CD4-positive, alpha-beta T cell treated with Interleukin-6 for 4 hours (primary cell): ENCODE measurements at regions not wholly inside any gene's neighbourhood (a gene's known extent, or its start where the extent isn't known, plus 50 kb on each side); places are given as distances from the start of the nearest gene placed in this dataset.

Experiments
- DNase-seq: peaks from one replicate; pipeline ENCODE4 v3.0.0-alpha.2; 2020; ENCODE audit warnings: mixed read lengths

DNA sequence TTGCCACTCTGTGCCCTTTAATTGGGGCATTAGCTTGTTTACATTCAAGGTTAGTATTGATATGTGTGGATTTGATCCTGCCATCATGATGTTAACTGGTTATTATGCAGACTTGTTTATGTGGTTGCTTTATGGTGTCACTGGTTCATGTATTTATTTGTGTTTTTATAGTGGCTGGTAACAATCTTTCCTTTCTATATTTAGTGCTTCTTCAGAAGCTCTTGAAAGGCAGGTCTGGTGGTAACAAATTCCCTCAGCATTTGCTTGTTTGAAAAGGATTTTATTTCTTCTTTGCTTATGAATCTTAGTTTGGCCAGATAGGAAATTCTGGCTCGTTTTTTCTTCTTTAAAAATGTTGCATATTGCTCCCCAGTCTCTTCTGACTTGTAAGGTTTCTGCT, 215.4 kb downstream of the ZC3H11B start:
- no peak for DNase-seq

DNA sequence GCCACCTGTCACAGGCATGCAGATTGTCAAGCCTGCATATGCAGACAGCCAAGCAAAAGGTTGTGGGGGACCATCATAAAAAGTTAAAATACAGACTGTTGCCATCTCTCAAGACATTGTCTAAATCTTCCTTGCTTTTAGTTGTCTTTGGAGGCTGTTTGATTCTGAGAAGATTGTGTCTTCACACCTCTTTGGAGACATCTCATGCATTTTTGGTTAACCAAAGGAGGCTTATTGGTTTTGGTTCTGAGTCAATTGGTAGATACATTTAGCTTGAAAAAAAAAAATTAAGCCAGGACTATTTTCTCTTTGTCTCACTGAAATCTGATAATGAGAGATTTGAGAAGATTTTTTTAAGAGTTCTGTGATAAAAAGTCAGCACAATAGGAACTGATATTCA, 217.6 kb downstream of the LYPLAL1 start:
- no peak for DNase-seq

DNA sequence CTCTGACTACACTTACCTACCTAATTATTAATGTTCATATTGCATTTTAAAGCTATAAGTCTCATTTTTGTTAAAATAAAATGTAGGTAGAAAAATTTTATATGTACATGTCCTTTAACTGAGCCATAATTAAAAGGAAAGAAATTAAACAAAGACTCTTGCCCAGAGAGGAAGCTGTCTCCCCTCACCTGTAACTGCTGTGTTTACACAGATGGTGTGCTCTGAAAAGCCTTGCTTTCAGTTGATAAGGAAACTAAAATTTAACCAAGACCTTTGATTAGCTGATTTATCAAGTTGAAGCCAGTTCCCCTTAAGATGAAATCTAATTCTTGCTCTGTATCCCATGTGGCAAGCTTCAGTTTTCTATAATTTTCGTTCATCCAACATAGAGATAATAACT, 213.5 kb downstream of the LYPLAL1 start:
- no peak for DNase-seq

DNA sequence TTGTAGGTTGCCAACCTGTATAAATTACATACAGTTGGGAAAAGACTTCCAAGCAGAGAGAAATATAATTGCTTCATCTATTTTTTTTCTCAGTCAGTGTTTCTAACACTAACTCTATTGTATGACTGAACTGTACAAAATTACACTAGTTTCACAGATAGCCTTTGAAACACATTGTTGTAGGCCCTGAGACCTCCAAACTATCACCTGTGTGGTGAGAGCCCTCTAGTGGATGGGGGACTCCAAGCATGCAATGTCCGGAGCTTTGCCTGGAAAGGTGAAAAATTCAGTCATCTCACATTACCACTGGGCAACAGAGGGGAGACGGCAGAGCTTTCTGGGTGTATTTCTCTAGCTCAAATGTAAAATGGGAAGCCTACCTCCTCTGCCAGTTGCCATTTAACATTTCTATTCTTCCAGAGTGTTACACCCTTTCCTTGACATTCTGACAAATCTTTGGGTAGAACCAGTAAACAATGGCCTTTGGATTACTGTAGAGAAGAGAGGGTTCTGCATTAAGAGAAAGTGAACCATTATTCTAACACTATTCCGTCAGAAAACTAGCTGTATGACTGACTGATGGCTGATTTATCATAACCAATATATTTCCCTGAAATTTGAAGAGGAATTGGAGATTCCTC, 212.2 kb downstream of the LYPLAL1 start:
- DNase-seq: no peak

- no peak for DNase-seq
Measured at GRCh38 chr1:219383281-219383680, 209.6 kb downstream of the LYPLAL1 start.

- no peak for DNase-seq
Measured at GRCh38 chr1:219381396-219381795, 207.7 kb downstream of the LYPLAL1 start.

GRCh38 chr1:219380463-219380862, 206.8 kb downstream of the LYPLAL1 start:
- DNase-seq: no peak

DNA sequence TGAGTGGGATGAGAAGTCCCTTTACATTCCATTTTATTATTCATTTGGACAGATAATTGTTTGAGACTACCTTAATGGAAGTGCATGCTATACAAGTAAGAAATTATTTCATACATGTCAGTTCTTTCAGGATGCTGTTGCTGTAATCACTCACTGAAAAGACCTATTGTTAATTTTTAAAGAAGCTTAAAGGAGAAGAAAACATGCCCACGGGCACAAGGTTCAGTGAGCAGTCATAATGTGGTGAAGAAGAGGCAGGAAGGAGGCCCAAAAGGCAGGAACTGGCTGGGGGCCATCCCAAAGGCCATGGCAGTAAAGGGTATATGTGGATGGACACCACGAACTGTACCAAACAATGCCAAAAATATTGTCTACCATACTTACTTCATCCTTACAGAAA, 206.0 kb downstream of the LYPLAL1 start:
- DNase-seq: no peak

DNA sequence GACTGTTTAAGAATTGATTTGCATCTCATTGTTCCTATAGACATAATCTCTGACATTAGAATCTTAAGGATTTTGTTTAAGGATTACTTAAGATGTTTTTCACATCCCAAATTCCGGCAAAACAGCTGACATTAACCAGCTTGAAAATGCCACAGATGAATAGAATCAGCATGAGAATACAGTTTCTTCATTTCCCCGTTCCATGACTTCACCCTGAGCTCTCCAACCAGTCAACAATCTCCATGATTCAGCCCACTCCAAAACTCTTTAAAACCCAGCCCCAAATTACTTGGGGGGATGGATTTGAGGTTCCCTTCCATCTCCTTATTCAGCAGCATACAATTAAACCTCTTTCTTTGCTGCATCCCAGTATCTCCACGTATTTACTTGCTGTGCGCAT, 201.0 kb downstream of the LYPLAL1 start:
- DNase-seq: no peak

- no peak for DNase-seq
Measured at GRCh38 chr1:219374046-219374566, 200.4 kb downstream of the LYPLAL1 start.

DNA sequence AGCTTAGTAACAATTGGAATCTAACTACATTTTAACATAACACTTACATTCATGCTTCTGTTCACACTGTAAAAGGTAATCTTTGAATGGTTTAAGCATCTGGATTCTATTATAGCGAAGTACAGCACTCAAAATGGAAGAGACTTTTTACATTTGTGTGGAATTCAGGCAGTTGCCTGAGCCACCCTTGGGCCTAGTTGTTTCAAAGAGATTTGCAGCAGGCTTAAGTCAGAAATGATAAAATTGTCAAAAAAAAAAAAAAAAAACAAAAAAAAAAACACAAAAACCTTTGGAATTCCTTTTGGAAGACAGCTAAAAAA, 199.9 kb downstream of the LYPLAL1 start:
- DNase-seq: no peak

DNA sequence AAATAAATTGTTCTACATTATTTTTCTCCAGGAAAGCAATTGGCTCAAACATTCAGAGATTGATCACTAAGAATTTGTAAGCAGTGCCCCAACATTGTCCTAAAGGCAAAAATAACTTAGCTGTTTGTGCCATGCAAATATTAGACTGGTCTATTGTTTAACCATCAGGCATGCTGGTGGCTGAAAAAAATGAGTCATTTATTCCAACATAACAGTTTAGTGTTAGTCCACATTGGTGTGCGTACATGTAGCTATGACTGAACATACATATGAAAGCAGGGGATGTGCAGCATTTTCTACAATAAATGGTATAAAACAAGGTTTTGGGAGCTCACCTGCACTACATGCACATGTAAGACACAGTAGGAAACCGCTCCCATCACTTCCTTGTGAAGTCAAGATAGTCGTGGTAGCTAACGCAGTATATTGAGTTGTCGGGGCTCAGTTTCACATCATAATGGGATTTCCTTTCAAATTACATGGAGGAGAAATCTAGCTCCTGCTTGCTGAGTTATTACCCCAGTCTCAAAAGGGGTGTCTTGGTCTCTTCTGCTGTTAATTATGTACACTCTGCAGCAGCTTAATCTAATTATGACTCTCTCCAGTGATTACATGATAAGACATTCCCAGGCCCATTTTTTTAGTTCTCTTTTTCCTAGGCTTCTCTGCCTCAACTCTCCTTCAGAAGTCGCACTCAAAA, 199.4 kb downstream of the LYPLAL1 start:
- no peak for DNase-seq

GRCh38 chr1:219371471-219371870, 197.8 kb downstream of the LYPLAL1 start:
- DNase-seq: no peak

GRCh38 chr1:219367496-219367895, 193.8 kb downstream of the LYPLAL1 start:
- DNase-seq: no peak

- DNase-seq: no peak
Measured at GRCh38 chr1:219365451-219365850, 191.8 kb downstream of the LYPLAL1 start.

GRCh38 chr1:219362702-219363101, 189.0 kb downstream of the LYPLAL1 start:
- no peak for DNase-seq

- DNase-seq: no peak
Measured at GRCh38 chr1:219359126-219359525, 185.4 kb downstream of the LYPLAL1 start.

- no peak for DNase-seq
Measured at GRCh38 chr1:219358080-219358479, 184.4 kb downstream of the LYPLAL1 start.

DNA sequence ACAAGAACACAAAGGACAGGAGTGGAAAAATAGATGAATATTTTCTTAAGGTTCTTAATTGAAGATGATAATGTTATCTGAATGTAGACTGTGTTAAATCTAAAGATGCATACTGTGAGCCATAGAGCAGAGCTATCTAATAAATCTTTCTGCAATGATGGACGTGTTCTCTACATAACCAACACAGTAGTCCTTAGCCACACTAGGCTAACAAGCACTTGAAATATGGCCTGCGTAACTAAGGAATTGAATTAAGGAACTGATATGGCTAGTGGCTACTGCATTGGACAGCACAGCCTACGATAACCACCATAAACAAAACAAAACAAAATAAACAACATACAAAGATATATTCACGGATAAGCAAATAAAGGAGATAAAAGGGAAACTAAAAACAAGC, 181.3 kb downstream of the LYPLAL1 start:
- no peak for DNase-seq

DNA sequence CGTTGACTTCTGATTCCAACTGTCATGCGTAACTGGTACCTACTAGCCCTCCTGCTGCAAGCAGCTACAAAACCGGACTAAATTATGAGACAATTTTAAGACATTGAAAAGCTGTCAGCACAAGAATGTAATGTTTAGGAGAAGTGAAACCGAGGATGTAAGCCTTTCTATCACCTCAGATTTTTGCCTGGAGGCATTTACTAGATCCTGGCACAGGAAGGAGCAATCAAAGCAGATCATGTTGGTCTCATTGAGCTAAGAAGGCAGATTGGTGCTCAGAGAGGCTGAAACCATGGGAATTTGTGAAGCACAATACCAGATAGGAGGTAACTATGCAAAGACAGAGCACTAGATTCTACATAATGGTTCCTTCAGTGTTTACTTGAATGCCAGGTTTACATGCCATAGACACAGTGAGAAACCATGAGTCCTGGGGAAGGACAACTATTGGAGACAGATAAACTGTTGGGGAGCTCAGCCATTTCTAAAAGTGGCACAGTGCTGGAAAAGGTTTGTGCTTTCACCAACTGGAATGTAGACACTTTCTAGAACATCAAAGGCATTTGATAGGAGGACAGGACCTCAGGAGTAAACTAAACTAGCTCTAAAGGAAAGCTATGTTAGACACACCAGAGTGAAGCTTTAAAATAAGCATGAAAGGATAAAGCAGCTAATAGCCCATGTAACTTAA, 179.4 kb downstream of the LYPLAL1 start:
- DNase-seq: no peak

DNA sequence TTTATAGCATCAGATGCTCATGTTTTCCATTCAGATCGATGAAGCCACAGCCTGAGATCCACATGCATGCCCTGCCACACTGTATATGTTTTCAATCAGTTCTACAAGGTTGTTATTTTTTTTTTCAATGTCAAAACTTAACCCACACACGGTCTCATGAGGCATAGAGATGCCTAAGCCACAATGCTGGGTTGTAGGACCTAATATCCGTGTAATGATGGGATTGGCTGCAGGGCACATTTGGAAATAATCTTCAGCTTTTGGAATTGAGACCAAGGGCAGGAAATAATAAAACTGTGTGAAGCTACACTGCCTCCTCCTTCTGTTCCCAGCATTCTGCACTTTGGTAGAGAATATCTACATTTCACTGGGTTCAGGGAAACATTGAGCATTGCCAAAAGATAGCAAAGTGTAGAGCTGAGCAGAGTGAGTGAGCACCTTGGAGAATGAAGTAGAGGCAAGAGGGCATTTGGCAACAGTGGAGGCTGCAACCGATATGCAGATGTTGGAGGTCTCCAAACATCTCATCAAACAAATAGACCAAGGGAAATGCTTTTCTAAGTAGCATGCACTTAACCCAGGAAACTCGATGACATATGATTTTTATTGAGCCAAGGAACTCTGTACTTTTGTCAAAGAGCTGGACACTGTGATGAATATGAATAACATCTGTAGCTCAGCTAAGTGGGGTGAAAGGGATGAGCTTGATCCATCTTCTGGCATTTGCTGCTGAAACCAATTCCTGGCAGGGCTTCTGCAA, 176.7 kb downstream of the LYPLAL1 start:
- no peak for DNase-seq

- DNase-seq: no peak
Measured at GRCh38 chr1:219347921-219348391, 174.3 kb downstream of the LYPLAL1 start.

DNA sequence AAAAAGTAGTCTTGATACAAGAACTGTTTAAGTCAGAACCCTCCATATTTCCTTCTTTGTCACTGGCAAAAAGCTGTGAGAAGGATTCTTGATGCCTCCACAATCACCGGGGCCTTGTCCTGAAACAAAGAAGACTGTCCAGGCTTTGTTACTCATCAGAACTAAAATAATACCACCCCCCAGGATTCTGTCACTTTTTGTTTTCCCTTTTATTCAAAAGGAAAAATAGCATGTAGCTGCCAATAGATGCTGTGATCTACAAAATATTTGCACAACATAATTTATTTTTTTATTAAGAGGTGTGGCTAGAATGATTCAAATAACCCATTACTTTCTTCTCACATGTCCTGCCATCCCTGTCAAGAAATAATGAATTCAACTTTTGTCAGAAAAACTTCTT, 173.7 kb downstream of the LYPLAL1 start:
- DNase-seq: no peak
